Omental fat pad (tissue), 3 donors: ENCODE measurements at regions not wholly inside any gene's neighbourhood (a gene's known extent, or its start where the extent isn't known, plus 50 kb on each side); places are given as distances from the start of the nearest gene placed in this dataset.

Source experiments
- ATAC-seq: fragments of 150-250 bp; one replicate; pipeline ENCODE4 v1.9.1; 2016; ENCODE audit warnings: mild to moderate bottlenecking, moderate library complexity; ENCODE audit not compliant: low FRiP score
- DNase-seq: peaks from one replicate; pipeline ENCODE4 v3.0.0-alpha.2; 2019; ENCODE audit warnings: low spot score
- TF ChIP-seq, protein P1 (sequence below), 3 donors: fragments of 450-650 bp; IDR thresholded peaks; one replicate each; pipeline ENCODE4 v1.5.1; 2016 to 2017; ENCODE audit warnings: antibody characterized with exemption in 3 of 3, mild to moderate bottlenecking in 3 of 3, moderate library complexity in 2 of 3

DNA sequence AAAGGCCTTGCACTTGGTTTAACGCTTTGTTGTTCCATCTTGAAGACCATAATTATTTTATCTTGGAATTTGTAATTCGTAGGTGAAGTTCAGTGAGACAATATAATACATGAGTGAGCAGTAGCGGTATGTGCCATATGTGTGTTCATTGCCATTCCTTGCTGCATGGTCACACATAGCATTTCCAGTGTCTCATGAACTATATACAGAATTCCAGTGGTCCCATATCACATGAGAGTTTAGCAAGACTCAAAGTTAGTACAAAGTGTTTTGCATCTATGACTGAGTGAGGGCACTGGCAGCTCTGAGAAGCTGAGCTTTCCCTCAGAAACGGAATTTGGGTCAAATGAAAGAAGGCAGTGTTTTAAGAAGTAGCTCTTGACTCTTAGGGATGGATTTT is 359.8 kb downstream of the FOXG1 start:
- TF ChIP-seq, protein P1, sequence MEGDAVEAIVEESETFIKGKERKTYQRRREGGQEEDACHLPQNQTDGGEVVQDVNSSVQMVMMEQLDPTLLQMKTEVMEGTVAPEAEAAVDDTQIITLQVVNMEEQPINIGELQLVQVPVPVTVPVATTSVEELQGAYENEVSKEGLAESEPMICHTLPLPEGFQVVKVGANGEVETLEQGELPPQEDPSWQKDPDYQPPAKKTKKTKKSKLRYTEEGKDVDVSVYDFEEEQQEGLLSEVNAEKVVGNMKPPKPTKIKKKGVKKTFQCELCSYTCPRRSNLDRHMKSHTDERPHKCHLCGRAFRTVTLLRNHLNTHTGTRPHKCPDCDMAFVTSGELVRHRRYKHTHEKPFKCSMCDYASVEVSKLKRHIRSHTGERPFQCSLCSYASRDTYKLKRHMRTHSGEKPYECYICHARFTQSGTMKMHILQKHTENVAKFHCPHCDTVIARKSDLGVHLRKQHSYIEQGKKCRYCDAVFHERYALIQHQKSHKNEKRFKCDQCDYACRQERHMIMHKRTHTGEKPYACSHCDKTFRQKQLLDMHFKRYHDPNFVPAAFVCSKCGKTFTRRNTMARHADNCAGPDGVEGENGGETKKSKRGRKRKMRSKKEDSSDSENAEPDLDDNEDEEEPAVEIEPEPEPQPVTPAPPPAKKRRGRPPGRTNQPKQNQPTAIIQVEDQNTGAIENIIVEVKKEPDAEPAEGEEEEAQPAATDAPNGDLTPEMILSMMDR (IDR thresholded peaks at IDR 0.05), result no peak
- DNase-seq (no peak), ATAC-seq (no peak)

- DNase-seq (no peak), ATAC-seq (no peak)
- TF ChIP-seq, protein P1 (IDR thresholded peaks at IDR 0.05), result no peak
These were observed 360.3 kb downstream of the FOXG1 start for GRCh38 chr14:29126865-29127264.

DNA sequence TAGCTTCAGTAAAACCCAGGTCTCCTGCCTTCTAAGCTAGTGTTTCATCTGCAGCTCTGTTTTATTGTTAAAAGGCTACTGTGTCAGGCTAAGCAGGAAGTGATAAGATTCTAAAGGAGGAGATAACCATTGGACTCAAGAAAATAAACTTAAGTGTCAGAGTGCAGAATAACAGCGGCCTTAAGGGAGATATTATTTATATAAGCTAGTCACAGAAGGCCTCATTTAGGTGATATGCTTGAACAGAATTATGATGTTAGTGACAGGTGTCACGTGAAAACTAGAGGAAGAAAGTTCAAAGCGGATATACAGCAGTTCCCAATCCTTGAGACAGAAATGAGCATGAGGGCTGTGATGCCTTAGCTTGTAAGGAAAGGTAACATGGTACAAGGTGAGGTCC is 373.4 kb downstream of the FOXG1 start:
- ATAC-seq (no peak), DNase-seq (no peak)
- TF ChIP-seq, protein P1 (IDR thresholded peaks at IDR 0.05), result no peak

- DNase-seq (no peak), ATAC-seq (no peak)
- TF ChIP-seq, protein P1 (IDR thresholded peaks at IDR 0.05), result no peak
These were observed 378.0 kb downstream of the FOXG1 start for GRCh38 chr14:29144621-29145020.

DNA sequence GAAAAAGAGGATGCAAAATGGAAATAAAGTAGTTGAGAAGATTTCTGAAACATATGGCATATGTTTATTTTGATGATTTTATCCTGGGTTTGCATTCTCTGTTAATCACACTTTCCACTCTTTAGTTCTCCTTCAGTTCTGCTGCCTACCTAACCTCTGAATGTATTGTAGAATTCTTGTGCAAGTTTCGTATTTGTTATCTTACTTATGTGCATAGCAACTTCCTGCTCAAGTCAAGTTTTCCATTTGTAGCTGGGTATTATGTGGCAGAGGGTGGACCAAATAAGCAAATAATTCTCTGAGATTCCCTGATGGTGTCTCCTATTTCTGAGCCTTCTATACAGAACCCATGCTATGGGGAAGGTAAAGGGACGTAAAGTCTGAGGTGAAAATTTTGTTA is 381.6 kb downstream of the FOXG1 start:
- no peak for DNase-seq
- ATAC-seq, result no peak
- TF ChIP-seq, protein P1 (IDR thresholded peaks at IDR 0.05), result no peak

DNA sequence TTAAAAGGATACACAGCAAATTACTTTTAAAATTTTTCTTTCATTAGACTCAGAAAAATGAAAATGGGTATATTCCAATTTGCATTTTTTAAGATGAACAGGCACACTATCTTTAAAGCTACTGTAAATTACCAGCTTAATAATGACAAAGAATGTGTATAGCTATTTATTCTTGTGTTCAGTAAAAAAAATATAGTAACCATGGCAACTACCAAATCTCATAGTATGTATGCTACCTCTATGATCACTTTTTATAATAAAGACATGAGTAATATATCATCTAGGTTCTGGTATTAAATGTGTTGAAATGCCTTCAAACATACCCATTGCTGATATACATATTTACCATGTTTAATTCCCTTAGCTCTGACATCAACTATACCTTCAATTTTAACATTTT is 383.2 kb downstream of the FOXG1 start:
- ATAC-seq, result no peak
- TF ChIP-seq, protein P1 (IDR thresholded peaks at IDR 0.05), result no peak
- DNase-seq, result no peak

GRCh38 chr14:29150659-29151058 is 384.1 kb downstream of the FOXG1 start:
- TF ChIP-seq, protein P1 (IDR thresholded peaks at IDR 0.05), result no peak
- ATAC-seq, result no peak
- no peak for DNase-seq
